GM18861 (cell line): ENCODE measurements at regions not wholly inside any gene's neighbourhood (a gene's known extent, or its start where the extent isn't known, plus 50 kb on each side); places are given as distances from the start of the nearest gene placed in this dataset.
"Not testable (repeated sequence)": the region's sequence is repeated elsewhere in the genome, so short reads cannot be mapped to it uniquely, and the experiment has no call there.

ENCODE experiments used
- ATAC-seq: cut with Tn5 transposase; IDR thresholded peaks from one replicate; pipeline ENCODE4 v1.9.1; 2021; ENCODE audit not compliant: unreplicated experiment

DNA sequence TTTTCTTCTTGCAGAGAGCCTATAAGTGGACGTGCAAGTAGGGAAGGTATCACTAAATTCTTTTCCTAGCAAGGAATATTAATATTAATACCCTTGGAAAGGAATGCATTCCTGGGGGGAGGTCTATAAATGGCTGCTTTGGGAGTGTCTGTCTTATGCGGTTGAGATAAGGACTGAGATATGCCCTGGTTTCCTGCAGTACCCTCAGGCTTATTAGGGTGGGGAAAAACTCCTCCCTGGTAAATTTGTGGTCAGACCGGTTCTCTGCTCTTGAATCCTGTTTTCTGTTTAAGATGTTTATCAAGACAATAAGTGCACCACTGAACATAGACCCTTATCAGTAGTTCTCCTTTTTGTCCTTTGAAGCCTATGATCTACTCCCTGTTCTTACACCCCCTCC is 155.2 kb downstream of the COPS8 start:
- ATAC-seq = not testable (repeated sequence)

DNA sequence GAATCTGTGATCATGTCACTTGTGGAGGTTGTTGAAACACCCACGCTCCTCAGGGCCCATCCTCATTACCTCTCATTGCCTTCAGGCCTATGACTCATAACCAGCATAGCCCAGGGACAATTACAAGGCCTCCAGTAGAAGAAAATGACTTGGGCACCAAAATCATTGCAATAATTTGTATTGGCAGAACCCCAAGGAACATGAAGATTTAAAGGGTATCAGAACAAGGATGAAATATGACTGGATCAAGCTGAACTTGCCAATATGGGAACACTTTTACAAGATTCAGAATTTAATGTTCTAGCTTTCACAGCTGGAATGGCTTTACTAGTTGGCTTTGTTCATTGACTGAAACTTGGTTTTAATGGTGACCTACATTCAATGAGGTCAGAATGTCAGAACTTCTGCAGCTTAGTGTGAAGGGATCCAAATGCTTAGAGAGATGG is 156.4 kb downstream of the COPS8 start:
- ATAC-seq = no peak

DNA sequence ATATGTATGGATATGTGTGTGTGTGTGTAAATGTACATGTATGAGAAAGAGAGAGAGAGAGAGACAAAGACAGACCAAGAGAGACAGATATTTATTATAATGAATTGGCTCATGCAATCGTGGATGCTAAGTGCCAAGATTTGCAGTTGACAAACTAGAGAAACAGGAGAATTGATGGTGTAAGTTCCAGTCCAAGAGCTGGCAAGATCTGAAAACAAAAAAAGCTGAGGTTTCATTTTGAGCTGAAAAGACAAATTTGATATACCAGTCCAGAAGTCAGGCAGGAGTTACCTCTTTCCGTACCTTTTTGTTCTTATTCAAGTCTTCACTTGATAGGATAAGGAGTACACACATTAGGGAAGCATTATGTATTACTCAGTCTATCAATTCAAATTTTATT is 157.8 kb downstream of the COPS8 start:
- no peak for ATAC-seq

DNA sequence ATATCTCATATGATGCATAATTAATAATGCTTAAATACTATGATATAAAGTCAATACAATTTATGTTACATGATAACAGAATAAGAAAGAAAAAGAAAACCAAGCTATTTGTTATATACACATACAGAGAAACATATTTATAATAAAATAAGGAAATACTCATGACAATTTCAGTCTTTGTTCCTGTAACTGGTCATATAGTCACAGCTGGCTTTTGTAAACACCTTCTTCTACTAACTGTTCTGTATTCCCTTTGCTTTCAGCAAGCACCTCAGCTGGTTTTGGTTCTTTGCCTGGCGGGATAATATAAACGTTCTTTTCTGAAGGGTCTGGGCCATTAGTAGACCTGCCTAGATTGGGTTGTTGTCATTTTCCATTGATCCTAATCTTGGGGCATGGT is 158.5 kb downstream of the COPS8 start:
- no peak for ATAC-seq

DNA sequence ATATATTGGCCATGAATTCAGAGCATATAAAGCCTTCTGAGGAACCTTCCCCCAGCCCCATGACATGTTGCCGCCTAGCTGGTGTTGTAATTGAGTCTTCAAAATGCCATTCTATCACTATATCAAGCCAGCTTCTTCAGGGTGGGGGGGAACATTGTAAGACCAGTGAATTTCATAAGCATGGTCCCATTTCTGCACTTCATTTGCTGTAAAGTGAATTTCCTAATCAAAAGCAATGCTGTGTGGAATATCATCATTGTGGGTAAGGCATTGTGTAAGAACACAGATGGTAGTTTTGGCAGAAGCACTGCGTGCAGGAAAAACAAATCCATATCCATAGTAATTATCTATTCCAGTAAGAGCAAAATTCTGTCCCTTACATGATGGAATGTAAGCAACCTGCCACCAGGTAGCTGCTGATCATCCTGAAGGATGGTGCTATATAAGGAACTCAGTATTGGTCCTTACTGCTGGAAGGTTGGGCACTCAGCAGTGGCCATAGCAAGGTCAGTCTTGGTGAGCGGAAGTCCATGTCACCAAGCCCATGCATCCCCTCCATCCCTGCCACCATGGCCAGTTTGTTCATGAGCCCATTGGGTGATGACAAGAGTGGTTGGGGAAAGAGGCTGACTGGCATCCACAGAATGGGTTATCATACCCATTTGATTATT is 159.4 kb downstream of the COPS8 start:
- no peak for ATAC-seq

DNA sequence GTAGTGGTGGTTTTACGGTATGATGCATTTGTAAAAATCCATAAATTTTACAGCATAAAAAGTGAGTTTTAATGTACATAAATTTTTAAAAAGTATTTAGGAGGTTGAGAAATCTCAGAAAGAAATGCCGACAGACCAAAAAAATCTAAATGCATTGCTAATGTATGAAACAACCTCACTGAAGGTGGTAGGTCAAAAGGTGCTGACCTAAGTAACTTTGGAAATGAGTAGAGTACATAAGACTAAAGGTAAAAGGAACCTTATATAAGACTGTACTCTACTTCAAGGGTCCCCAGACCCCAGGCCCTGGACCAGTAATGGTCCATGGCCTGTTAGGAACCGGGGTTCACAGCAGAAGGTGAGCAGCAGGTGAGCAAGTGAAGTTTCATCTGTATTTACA is 163.4 kb downstream of the COL6A3 start:
- no peak for ATAC-seq

DNA sequence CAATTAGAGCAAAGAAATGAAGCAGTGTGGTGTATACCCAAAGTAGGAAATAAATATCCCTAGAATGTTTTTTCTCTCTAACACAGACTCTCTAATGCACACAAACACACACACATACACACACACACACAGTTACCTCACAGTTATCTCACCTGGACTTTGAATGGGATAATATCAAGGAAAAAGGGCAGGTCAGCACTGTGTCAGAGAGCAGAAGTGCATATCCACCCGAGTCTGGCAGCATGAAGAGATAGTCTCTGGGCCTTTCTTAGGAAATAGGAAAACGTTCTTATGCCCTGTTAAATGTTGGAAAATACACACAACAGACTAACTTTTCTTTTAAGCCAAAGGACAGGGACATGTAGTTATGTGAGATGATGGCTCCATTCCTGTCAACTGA is 162.0 kb downstream of the COL6A3 start:
- no peak for ATAC-seq

DNA sequence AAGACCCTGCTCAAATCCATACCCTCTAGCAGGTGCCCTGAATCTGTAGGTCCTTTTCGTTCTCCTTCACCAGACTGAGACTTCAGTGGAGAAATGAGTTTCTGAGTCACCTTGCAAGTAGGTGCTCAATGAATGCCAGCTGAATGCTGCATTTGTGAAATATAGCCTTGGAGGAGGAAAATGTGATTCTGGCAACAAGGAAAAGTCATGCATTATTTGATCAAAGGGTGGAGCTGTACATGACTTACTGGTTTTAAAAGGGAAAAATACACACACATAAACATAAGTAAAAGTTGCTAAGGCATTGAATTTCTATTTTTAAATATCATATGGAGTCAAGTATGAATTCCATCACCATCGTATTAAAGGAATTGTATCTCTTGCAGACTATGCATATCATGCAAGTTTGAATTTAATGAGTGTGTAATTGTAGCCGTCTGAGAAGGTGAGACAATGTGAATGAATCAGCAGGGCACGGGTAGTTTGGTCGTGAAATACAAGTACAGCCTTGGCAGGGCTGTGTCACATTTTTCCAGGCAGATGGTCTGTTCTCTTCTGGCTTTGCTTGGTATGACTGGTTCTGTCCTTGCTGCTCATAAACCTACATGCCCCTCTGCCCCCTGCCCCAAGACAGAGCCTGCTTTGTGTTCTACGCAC is 160.8 kb downstream of the COL6A3 start:
- ATAC-seq = no peak

DNA sequence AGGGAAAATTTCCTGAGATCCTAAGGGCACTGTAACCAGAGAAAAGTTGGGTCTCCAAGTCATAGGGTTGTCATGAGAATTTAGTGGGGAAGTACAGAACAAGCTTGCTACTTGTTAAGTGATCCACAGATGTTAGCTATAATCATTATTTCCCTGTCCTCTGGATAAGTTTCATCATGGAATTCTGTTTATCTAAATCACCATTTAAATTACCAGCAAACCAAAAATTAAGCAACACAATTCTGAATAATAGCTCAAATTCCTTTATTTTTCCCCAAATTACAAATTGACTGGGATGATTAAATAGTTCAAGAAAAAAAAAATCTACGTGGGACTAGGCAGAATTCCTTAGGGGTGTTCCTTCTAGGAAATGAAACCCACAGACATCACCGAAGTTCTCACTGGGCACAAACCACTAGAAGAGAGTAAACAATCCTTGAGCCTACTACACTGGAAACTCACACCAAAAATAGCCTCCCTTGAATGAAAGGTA is 159.5 kb downstream of the COL6A3 start:
- no peak for ATAC-seq

DNA sequence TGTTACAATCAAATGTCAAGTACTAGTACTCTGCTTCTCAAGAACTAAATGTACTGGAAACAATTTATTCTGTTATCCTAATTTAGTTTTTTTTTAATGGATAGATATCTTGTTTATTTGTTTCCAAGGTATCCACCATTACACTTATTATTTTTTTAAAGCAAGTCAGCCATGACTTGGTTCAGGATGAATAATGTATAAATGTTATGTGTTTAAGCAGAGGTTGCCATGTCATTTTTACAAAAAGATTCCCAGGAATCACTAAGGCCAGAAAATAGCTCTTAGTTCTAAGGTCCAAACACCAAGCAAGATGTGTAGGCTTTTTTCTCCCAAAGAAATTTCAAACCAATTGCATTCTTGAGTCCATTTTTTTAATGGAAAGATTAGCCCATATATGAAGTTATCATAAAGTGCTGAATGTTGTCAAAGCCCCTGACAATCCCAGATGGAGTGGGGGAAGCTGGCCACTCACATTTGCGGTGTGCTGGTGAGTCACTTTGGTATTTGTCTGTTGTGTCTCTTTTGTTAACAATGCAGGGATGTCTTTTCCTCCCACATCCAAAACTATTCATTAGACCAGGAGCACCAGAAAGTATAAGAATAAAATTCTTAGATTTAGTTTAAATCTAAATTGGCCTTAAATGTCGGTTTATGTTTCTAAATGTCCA is 158.9 kb downstream of the COL6A3 start:
- no peak for ATAC-seq

DNA sequence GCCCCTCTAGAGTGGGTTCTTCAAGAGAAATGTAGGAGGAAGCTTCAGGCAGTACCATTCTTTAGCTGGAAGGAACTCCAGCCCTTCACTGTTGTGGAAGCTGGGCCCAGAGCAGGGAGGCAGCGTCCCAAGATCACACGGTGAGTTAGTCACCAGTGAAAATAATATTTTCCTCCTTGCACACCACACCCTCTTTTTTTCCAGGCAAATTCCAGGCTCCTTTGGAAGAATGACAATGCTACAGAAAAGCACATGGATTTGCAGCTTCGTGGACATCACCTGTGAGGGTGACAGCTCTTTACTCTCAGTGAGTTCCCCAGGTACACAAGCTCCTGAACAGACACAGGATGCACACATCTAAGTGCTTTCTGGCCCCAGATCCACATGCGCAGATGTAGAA is 157.1 kb downstream of the COL6A3 start:
- ATAC-seq = no peak

DNA sequence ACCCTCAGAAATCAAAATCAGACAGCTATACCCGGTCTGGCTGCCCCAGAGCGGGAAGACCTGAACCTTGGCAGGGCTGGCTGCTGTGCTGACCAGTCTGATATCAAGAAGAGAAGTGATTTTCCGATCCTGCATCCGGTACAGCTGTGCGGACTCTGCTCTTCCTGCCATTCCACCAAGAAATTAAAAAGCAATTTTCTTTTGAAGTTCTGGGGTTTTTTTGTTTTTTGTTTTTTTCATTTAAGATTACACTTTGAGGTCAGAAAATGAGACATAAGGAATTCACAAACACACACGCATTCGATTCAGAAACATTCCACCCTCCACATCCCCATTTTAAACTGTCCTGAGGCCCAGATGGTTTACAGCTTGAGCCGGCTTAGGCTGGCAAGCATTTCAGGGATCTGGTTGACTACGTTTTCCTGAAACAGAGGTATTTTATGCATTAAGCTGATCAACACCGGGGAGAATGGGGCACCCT is 156.5 kb downstream of the COL6A3 start:
- ATAC-seq = no peak

DNA sequence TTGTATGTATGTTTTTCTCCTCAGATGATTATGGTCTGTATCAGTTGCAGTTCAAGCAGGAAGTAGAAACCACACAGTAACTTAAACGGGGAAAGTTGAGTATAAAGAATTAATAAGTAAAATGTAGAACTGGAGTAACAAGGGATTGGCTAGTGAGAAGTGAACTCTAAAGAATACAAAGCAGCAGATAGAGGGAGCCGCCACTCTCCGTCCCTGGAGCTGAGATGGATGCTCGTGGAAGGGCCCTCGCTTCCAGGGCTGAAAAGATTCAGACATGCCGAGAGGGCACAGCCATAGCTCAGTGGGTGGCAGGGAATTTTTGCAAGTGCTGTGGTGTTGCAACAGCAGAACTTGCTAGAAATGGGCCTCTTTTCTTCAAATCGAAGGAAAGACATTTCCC is 155.8 kb downstream of the COL6A3 start:
- no peak for ATAC-seq

DNA sequence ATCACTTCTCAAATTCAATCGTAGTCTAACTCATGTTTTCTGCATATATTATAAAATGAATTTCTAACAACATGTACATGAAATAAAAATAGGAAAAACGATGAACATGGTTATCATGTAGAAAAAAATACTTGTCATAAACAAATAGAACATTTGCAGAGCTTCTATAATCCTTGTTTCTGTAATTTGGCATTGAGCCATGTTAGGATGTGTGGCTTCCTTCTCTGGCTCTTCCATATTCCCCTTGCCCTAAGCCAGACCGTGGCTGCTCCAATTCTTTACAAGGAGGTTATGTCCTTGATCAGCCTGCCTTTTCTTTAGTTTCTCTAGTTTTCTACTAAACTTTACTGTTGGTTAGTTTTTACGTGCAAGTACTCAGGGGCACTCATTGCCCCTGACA is 155.3 kb downstream of the COL6A3 start:
- ATAC-seq = no peak

DNA sequence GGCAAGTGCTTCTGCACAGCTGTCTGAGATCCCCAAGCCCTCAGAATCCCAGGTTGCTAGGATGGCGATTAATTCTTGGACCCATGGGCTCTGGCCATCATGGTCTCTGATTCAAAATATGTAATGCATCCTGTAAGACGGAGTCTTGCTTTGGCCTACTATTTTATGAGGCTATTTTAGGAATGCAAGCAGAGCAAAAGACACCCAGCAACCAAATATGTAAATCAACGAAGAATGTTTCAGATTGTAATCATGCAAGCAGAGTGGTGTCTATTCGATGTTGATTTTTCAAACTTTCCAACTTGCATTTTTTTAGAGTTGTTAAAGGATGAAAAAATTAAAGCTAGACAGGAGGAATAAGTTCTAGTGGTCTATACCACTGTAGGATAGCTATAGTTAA is 154.8 kb downstream of the COL6A3 start:
- no peak for ATAC-seq

DNA sequence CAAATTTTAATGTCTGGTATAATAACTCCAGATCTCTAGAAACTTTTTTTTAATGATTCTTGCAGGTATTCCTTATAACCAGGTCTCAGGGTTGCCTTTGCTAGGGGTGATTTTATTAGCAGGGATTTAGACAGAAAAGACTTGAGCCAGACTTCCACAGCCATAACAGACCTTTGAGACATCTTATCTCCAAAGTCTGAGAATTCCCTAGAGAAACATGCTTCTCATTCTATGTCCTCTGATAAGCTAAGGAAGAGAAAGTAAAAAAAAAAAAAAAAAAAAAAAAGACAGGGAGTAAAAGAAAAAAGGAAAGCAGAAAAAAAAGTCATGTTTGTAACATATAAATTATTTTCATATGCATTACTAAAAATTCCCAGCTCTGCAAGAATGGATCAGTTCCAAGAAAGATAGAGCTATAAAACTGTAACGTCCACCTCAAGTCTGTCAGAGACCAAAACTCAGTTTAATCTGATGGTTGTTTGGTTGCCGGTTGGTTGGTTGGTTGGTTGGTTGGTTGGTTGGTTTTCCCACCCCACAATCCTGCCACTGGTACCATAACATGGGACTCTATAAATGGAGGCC is 153.8 kb downstream of the COL6A3 start:
- no peak for ATAC-seq

DNA sequence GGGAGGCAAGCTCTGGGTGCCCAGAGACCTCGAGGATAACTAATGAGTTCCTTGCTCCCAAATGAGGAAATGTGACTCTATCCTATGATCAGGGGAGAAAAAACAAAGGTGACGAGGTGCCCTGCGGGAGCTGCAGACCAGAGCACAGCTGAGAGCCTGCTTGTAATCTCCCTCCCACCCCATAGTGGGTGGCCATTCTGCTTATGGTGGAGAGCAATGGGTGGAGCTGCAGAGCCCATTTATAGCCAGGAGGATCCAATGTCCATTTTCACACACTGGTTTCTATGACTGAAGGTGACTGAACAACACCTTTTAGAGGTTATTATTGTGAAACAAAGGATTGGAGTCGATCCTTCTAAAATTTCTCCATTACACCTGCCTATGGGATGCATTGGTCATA is 153.3 kb downstream of the COL6A3 start:
- no peak for ATAC-seq

DNA sequence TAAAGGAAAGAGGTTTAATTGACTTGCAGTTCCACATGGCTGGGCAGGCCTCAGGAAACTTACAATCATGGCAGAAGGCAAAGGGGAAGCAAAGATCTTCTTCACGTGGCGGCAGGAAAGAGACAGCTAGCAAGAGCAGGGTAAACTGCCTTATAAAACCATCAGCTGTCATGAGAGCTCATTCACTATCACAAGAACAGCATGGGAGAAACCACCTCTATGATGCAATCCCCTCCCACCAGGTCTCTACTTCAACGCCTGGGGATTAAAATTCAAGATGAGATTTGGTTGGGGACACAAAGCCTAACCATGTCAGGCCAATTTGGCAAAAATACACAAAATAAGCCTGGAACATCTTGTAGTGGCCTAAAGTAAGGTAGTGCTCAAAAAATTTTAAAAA is 152.6 kb downstream of the COL6A3 start:
- no peak for ATAC-seq

DNA sequence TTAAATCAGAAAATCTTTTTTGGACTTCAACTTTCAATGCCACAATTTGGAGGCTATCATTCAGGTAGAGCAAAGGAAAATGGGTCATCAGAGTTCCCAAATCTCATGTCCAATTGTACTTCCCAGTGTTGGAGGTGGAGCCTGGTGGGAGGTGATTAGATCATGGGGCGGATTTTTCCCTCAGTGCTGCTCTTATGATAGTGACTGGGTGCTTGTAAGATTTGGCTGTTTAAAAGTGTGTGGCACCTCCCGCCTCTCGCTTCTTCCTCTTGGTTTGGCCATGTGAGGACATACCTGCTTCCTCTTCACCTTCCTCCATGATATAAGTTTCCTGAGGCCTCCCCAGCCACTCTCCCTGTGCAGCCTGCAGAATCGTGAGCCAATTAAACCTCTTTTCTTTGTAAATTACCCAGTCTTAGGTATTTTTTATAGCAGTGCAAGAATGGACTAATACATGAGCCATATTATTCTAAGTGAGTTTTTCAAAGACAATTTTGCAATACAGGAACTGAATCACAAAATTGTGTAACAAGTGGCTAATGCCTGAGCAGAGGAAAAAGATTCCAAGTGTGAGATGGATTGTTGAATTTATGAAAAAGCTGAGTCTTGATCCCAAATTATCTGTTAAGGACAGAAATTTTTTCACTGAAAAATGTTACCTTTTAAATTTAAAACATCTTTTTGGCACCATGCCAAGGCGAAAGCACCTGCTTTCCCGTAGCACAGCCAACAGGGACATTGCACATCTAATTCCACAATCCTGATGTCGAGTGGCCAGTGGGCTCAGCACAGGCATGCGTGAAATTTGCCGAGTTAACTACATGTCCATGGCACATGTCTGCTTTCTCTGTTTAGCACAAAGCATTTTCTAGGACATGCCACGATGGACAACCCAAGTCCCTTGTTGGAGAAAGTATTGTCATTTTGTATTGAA is 150.9 kb downstream of the COL6A3 start:
- no peak for ATAC-seq

DNA sequence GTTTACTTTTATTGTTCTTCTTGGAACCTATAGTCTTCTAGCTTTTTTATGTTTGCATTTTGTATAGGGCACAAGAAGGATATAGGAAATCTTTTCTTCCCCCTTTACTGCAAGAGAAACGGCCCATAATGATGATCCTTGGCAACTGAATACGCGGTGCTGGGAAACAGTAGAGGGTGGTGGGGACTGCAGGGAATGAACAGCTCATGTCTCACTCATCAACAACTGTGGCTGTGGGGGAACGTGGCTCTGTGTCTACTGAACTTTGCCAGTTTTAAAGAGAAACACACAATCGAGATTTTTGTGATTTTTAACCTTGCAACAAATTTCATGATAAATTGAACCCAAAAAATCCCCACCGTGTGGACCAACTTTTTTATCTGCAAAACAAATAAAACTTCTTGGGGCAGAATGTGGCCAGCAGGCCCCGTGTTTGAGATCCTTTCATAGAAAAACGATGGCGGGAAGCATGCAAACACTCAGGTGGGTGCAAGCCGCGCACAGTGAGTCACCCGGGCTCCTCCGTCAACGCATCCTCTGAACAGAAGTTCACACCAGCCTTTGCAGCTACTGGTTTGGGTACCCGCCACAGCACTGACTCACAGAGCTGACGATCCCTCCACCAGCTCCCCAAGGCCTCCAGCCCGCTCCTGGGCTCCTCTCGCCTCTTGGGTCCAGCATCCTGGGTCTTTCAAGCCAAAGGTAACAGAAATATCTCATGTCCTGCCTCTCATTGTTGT is 149.3 kb downstream of the COL6A3 start:
- ATAC-seq = no peak
